Vagina (tissue), 2 donors: ENCODE measurements at regions not wholly inside any gene's neighbourhood (a gene's known extent, or its start where the extent isn't known, plus 50 kb on each side); places are given as distances from the start of the nearest gene placed in this dataset.

Experiments used
- DNase-seq, 2 donors: peaks; one replicate each; pipeline ENCODE4 v3.0.0-alpha.2; 2017; ENCODE audit errors: extremely low spot score in 2 of 2
- H3K27ac ChIP-seq: fragments of 200-600 bp; sonication (generic); one replicate; pipeline ENCODE4 v1.5.1; 2019
- H3K27me3 ChIP-seq: fragments of 200-600 bp; sonication (generic); one replicate; pipeline ENCODE4 v1.5.1; 2019
- H3K36me3 ChIP-seq, 2 donors: fragments of 200-600 bp; sonication (generic); one replicate each; pipeline ENCODE4 v1.5.1; 2017 to 2019
- H3K4me1 ChIP-seq: fragments of 200-600 bp; sonication (generic); one replicate; pipeline ENCODE4 v1.5.1; 2019
- H3K4me3 ChIP-seq, 2 donors: fragments of 200-600 bp; sonication (generic); 1 replicate in 1 of 2; 2 replicates in 1 of 2; pipeline ENCODE4 v1.5.1; 2016 to 2019
- H3K9me3 ChIP-seq: fragments of 200-600 bp; sonication (generic); one replicate; pipeline ENCODE4 v1.5.1; 2019
- POLR2A ChIP-seq, 2 donors: fragments of 450-650 bp; IDR thresholded peaks; one replicate each; pipeline ENCODE4 v1.6.1; 2017; ENCODE audit warnings: antibody characterized with exemption in 2 of 2, mild to moderate bottlenecking in 2 of 2, moderate library complexity in 2 of 2
- POLR2AphosphoS5 ChIP-seq, 2 donors: sonication (generic); formaldehyde crosslinking; IDR thresholded peaks; one replicate each; pipeline ENCODE4 v1.9.0; 2017; ENCODE audit warnings: antibody characterized with exemption in 2 of 2, mild to moderate bottlenecking in 2 of 2, low read depth in 1 of 2; ENCODE audit not compliant: insufficient read depth in 1 of 2
- intact Hi-C: fragments of 100-400 bp; cut with DNase I; formaldehyde crosslinking; loops from one replicate; pipeline ENCODE4 v1.15.1; 2023
- TF ChIP-seq, protein P1 (sequence below), 3 experiments: fragments of 450-650 bp in 2 of 3; fragments of 200-600 bp in 1 of 3; sonication (generic) in 1 of 3; IDR thresholded peaks; one replicate each; pipeline ENCODE4 v1.5.1; 2017 to 2019; ENCODE audit warnings: antibody characterized with exemption in 3 of 3, mild to moderate bottlenecking in 2 of 3, moderate library complexity in 2 of 3

DNA sequence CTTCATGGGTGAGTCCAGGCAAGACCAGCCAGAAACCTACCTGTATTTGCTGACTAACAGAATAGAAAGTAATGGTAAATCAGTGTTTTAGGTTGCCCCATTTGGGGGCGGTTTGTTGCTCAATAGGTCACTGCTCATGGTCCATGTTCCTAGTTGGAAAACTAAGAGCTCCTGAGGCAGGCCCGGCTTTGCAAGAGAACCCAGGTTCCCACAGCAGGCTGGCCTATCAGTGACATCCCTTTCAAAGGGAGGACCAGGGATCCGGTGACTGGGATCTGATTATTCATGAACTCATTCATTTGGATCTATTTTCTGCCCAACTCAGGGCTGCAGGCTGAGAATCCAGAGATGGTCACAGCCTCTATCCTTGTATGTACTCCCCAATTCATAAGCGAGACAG lies 163.9 kb downstream of the WNT7A start:
- no peak for DNase-seq
- no peak overlapping the region for H3K27ac ChIP-seq
- TF ChIP-seq, protein P1, sequence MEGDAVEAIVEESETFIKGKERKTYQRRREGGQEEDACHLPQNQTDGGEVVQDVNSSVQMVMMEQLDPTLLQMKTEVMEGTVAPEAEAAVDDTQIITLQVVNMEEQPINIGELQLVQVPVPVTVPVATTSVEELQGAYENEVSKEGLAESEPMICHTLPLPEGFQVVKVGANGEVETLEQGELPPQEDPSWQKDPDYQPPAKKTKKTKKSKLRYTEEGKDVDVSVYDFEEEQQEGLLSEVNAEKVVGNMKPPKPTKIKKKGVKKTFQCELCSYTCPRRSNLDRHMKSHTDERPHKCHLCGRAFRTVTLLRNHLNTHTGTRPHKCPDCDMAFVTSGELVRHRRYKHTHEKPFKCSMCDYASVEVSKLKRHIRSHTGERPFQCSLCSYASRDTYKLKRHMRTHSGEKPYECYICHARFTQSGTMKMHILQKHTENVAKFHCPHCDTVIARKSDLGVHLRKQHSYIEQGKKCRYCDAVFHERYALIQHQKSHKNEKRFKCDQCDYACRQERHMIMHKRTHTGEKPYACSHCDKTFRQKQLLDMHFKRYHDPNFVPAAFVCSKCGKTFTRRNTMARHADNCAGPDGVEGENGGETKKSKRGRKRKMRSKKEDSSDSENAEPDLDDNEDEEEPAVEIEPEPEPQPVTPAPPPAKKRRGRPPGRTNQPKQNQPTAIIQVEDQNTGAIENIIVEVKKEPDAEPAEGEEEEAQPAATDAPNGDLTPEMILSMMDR (IDR thresholded peaks at IDR 0.05): no peak
- TF ChIP-seq POLR2A (IDR thresholded peaks at IDR 0.05) (no peak), POLR2AphosphoS5 (IDR thresholded peaks at IDR 0.05; ENCODE audit: insufficient read depth in 1 of 2, low read depth in 1 of 2) (no peak)
- H3K9me3 ChIP-seq: no peaks in the 10 kb centered on the region
- intact Hi-C loops: no loop called here
- no peaks in the 10 kb centered on the region for H3K4me1 ChIP-seq
- H3K27me3 ChIP-seq: no peaks in the 10 kb centered on the region
- H3K36me3 ChIP-seq: no peaks in the 10 kb centered on the region
- no peak overlapping the region for H3K4me3 ChIP-seq

DNA sequence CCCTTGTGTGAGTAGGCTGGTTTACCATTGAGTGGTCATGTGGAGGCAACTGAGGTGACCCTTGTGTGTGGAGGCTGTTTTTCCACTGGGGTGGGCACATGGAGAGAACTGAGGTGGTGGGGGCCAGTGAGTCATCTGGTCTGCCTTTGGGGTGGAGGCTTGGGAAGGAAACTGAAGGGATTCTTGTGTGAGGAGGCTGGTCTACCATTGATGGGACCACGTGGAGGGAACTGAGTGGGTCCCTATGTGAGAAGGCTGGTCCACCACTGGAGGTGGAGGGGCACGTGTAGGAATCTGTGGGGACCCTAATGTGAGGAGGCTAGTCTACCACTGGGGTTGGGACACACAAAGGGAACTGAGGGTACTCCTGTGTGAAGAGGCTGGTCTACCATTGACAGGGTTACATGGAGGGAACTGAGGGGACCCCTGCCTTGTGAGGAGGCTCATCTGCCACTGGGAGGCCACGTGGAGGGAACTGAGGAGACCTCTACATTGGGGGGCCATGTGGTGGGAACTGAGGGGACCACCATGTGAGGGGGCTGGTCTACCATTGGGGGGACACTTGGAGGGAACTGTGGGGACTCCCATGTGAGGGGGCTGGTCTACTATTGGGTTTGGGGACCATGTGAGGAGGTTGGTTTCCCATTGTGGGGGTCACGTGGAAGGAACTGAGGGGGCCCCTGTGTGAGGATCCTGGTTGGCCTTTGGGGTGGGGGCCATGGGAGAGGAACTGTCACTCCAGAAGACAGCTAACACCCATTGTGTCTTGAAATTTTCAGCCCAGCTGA lies 164.5 kb downstream of the WNT7A start:
- Histone ChIP-seq H3K36me3 (no peaks in the 10 kb centered on the region), H3K4me3 (no peak overlapping the region), H3K4me1 (no peaks in the 10 kb centered on the region), H3K27ac (no peak overlapping the region), H3K27me3 (no peaks in the 10 kb centered on the region), H3K9me3 (no peaks in the 10 kb centered on the region)
- TF ChIP-seq, protein P1 (IDR thresholded peaks at IDR 0.05): no peak
- no peak for TF ChIP-seq POLR2A (IDR thresholded peaks at IDR 0.05)
- no peak for TF ChIP-seq POLR2AphosphoS5 (IDR thresholded peaks at IDR 0.05; ENCODE audit: insufficient read depth in 1 of 2, low read depth in 1 of 2)
- DNase-seq: peak; percentile 81
- intact Hi-C loops: no loop called here

DNA sequence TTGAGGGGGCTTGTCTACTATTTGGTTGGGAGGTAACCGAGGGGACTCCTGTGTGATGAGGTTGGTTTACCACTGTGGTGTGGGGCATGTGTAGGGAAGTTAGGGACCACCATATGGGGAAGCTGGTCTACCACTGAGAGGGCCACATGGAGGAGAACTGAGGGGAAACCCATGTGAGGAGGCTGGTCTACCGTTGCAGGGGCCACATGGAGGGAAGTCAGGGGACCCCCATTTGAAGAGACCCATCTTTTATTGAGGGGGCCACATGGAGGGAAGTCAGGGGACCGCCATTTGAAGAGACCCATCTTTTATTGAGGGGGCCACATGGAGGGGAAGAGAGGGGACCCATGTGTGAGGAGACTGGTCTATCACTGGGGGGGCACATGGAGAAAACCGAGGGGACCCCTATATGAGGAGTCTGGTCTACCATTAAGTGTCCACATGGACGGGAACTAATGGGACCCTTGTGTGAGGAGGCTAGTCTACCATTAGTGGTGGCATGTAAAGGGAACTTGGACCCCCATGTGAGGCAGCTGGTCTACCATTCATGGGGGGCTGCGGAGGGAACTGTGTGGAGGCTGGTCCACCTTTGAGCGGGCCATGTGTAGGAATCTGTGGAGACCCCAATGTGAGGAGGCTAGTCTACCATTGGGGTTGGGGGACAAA lies 165.5 kb downstream of the FBLN2 start:
- no peak for DNase-seq
- H3K4me3 ChIP-seq: no peak overlapping the region
- no peaks in the 10 kb centered on the region for H3K9me3 ChIP-seq
- intact Hi-C loops: no loop called here
- H3K27ac ChIP-seq: no peak overlapping the region
- H3K36me3 ChIP-seq: no peaks in the 10 kb centered on the region
- no peaks in the 10 kb centered on the region for H3K4me1 ChIP-seq
- H3K27me3 ChIP-seq: no peaks in the 10 kb centered on the region
- TF ChIP-seq, protein P1 (IDR thresholded peaks at IDR 0.05): no peak
- TF ChIP-seq POLR2A (IDR thresholded peaks at IDR 0.05) (no peak), POLR2AphosphoS5 (IDR thresholded peaks at IDR 0.05; ENCODE audit: insufficient read depth in 1 of 2, low read depth in 1 of 2) (no peak)

DNA sequence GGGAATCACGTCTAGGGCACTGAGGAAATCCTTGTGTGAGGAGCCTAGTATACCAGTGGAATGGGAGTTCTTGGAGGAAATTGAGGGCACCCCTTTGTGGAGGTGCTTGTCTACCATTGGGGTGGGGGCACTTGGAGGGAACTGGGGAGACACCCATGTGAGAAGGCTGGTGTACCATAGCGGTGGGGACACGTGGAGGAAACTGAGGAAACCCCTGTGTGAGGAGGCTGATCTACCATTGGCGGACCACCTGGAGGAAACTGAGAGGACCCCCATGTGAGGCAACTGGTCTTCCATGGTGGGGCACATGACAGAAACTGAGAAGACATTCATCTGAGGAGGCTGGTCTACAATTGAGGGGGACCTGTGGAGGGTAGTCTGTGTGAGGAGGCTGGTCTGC lies 164.5 kb downstream of the FBLN2 start:
- no peaks in the 10 kb centered on the region for H3K9me3 ChIP-seq
- H3K4me3 ChIP-seq: no peak overlapping the region
- H3K27ac ChIP-seq: no peak overlapping the region
- no peaks in the 10 kb centered on the region for H3K36me3 ChIP-seq
- DNase-seq: peak; percentile 75 to 82
- H3K4me1 ChIP-seq: no peaks in the 10 kb centered on the region
- no peak for TF ChIP-seq POLR2A (IDR thresholded peaks at IDR 0.05)
- TF ChIP-seq, protein P1 (IDR thresholded peaks at IDR 0.05): no peak
- intact Hi-C loops: no loop called here
- no peaks in the 10 kb centered on the region for H3K27me3 ChIP-seq

DNA sequence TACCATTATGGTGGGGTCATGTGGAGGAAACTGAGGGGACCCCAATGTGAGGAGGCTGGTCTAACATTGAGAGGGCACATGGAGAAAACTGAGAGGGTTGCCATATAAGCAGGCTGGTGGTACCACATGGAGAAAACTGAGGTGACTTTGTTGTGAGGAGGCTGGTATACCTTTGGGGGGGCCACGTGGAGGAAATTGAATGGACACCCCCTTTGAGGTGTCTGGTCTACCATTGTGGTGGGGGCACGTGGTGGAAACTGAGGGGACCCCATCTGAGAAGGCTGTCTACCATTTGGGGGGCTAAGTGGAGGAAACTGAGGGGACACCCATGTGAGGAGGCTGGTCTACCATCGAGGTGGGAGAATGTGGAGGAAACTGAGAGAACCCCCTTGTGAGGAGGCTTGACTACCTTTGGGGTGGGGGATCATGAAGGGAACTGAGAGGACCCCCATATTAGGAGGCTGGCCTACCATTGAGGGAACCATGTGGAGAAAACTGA lies 163.8 kb downstream of the FBLN2 start:
- intact Hi-C loops: no loop called here
- H3K27me3 ChIP-seq: no peaks in the 10 kb centered on the region
- H3K4me1 ChIP-seq: no peaks in the 10 kb centered on the region
- H3K27ac ChIP-seq: no peak overlapping the region
- H3K9me3 ChIP-seq: no peaks in the 10 kb centered on the region
- no peaks in the 10 kb centered on the region for H3K36me3 ChIP-seq
- DNase-seq: peak; percentile 60 to 79
- TF ChIP-seq, protein P1 (IDR thresholded peaks at IDR 0.05): no peak
- TF ChIP-seq POLR2A (IDR thresholded peaks at IDR 0.05) (no peak), POLR2AphosphoS5 (IDR thresholded peaks at IDR 0.05; ENCODE audit: insufficient read depth in 1 of 2, low read depth in 1 of 2) (no peak)
- H3K4me3 ChIP-seq: no peak overlapping the region
